HG03060 (cell line): ENCODE measurements at regions not wholly inside any gene's neighbourhood (a gene's known extent, or its start where the extent isn't known, plus 50 kb on each side); places are given as distances from the start of the nearest gene placed in this dataset.

Source experiments
- ATAC-seq: cut with Tn5 transposase; IDR thresholded peaks from one replicate; pipeline ENCODE4 v1.9.1; 2021; ENCODE audit warnings: low read depth, moderate number of reproducible peaks; ENCODE audit not compliant: unreplicated experiment

GRCh38 chr12:86903159-86903558 is 647.0 kb upstream of the MGAT4C start:
- ATAC-seq = no peak

- no peak for ATAC-seq
Observed at GRCh38 chr12:86860776-86861175, 604.6 kb upstream of the MGAT4C start.

GRCh38 chr12:86852451-86852850 is 596.3 kb upstream of the MGAT4C start:
- ATAC-seq = no peak

GRCh38 chr12:86838711-86839110 is 582.5 kb upstream of the MGAT4C start:
- no peak for ATAC-seq

- ATAC-seq = no peak
Observed at GRCh38 chr12:86838260-86838659, 582.1 kb upstream of the MGAT4C start.

DNA sequence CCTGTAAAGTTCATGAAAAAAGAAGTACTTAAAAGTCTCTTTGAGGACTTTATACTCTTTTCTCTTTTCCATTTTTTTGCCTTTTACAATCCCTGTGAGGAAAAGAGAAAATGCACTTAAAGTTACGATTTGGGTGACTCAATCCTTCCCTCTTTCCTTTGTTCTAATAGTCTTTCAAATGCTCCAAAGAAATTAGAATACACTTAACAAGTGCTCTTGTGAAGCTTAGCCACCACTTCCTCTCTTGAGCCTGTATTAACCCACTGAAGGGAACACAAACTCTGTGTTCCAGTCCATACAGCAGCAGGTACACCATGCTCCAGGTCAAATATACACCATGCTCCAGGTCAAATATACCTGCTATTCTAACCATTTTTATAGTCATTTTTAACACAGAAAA is 581.1 kb upstream of the MGAT4C start:
- ATAC-seq = no peak

DNA sequence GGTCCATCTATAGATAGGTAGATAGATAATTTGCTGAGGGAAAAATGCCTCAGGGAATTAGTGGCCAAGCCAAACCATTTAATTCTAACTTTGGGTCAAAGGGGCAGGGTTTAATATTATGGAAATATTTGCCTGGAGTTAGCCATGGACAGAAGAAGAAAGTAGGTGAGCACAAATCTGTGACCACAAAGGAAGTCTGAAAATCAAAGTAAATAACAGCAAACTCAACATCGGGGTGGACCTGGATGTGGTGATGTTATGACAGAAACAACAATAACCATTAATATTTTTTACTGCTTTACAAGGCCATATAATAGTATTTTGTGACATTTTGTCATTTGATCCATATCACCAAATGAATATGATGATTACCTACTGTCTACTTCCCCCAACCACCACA is 578.0 kb upstream of the MGAT4C start:
- ATAC-seq = no peak

- no peak for ATAC-seq
Observed at GRCh38 chr12:86827409-86827808, 571.2 kb upstream of the MGAT4C start.

- no peak for ATAC-seq
Observed at GRCh38 chr12:86826051-86826450, 569.9 kb upstream of the MGAT4C start.

DNA sequence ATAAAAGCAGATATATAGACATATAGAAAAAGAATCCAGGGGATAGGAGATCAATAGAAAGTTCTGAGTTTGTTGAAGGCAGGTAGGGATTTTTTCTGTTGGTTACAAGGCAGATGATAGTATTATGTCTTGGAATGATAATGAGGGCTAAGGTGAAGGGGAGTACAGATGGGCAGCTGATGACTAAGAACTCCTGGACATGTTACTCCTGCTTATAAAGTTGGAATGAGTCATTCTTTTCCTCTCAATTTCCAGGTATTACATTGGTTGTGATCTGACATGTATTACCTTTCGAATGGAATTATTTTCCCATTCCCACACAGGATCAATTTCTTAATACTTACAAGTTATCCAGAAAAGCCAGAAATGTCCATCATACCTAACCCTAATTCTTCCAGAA is 545.2 kb upstream of the MGAT4C start:
- ATAC-seq = no peak

DNA sequence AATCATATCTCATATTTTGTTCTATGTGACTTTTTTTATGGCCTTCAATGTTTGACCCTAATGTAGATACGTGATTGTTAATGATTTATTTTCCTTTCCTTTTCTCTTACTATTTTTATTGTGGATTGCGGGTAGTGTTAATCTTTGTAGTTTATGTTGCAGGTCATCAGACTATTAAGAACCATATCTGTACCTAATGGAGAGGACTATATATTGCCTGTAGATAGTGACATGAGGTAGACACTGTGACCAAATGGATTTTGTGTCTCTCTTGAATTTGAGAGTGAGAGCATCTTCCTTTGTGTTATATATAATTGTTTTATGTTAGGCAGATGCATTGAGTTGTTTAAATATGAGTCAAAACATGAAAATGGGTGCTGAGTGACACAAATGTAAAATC is 543.4 kb upstream of the MGAT4C start:
- no peak for ATAC-seq

GRCh38 chr12:86796550-86796949 is 540.4 kb upstream of the MGAT4C start:
- no peak for ATAC-seq

- ATAC-seq = no peak
Observed at GRCh38 chr12:86788661-86789060, 532.5 kb upstream of the MGAT4C start.

- ATAC-seq = no peak
Observed at GRCh38 chr12:86787419-86787818, 531.2 kb upstream of the MGAT4C start.

DNA sequence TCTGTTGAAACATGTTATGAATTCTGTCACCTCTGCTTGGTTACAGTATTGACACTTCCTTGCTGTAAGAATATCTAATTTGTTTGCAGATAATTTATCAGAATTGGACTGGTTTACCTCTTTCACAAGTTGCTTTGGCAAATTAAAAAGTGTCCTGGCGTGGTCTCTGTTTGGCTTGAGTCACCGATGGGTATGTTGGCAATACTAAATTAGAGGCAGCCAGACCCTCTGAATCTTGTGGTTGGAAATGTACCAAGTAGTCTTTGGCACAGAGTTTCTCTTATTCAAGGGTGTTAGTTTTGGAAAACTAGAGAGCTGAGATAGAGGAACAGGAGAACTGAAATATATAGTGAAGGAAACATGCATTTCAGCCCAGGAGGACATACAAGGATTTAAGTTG is 521.1 kb upstream of the MGAT4C start:
- ATAC-seq = no peak

DNA sequence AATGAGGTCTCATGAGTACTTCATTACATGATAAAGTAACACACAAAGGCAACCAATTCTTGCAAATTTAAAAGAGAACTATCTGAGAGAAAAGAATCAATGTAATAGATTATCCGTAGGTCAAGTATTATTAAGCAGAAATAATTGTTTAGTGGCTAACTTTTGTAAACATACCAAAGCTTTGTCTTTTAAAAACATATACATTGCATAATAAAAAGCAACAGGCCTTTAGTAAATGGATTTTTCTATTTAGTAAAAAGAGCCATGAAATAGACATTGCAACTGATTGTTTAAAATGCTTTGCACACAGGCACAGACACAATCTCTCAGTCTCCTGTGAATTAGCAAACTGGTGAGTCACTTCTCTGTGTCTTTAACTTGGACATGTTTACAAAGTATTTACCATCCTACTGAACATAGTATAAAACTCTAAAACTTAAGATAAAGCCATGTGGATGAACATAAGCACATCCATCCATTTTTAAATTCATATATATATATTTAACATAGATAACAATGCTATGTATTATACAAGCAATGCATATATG is 518.7 kb upstream of the MGAT4C start:
- no peak for ATAC-seq

DNA sequence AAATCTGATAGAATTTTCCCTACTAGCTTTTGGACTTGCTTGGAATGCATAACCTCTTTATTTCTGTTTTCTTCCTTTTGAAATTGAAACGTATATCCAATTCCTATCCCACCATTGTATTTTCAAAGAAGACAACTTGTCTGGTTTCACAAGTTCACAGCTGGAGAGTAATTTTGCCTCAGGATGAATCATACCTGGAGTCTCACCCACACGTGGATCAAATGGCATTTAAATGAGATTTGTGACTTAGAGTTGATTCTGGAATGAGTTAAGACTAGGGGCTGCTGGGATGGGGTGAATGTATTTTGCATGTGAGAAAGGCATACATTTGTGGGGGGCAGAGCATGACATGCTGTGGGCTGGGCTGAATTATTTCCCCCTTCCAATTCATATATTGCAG is 516.5 kb upstream of the MGAT4C start:
- no peak for ATAC-seq

DNA sequence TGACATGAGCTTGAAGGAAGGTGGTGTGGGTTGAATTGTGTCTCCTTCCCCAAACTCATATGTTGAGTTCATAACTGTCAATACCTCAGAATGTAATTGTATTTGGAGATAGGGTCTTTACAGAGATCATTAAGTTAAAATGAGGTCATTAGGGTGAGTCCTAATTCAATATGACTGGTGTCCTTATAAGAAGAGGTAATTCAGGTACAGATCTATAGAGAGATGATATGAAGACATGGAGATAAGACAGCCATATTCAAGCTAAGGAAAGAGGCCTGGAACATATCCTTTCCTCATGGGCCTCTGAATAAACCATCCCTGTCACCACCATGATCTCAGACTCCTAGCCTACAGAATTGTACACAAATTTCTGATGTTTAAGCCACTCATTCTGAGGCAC is 514.7 kb upstream of the MGAT4C start:
- ATAC-seq = no peak

- no peak for ATAC-seq
Observed at GRCh38 chr12:86748894-86749293, 492.7 kb upstream of the MGAT4C start.

- ATAC-seq = no peak
Observed at GRCh38 chr12:86744547-86745212, 488.5 kb upstream of the MGAT4C start.

GRCh38 chr12:86743875-86744536 is 487.8 kb upstream of the MGAT4C start:
- no peak for ATAC-seq

DNA sequence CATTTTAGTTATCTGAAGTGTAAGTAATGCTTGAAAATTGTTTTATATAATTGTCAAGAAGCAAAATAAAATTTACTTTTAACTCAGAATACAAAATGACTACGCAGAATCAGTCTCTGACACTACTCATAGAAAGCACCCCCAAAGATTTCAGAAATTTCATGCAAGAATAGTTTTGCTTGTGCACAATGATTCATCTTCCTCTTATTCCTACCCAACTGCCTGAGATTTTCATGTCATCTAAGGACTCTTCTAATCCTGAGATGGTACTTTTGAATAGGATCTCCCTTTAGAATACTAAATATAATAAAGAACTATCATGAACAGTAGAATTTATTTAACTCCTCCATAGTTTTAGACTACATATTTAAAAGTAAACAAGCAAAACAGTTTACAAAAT is 485.3 kb upstream of the MGAT4C start:
- no peak for ATAC-seq
